HG03378 (cell line): ENCODE measurements at regions not wholly inside any gene's neighbourhood (a gene's known extent, or its start where the extent isn't known, plus 50 kb on each side); places are given as distances from the start of the nearest gene placed in this dataset.
"Not testable (repeated sequence)": the region's sequence is repeated elsewhere in the genome, so short reads cannot be mapped to it uniquely, and the experiment has no call there.

Source experiments
- ATAC-seq: cut with Tn5 transposase; IDR thresholded peaks from one replicate; pipeline ENCODE4 v1.9.1; 2021; ENCODE audit warnings: mild to moderate bottlenecking, moderate library complexity; ENCODE audit not compliant: unreplicated experiment

GRCh38 chr10:90227786-90228185, 526.4 kb downstream of the KIF20B start:
- no peak for ATAC-seq

- ATAC-seq = no peak
Measured at GRCh38 chr10:90229486-90229885, 528.1 kb downstream of the KIF20B start.

- not testable (repeated sequence) for ATAC-seq
Measured at GRCh38 chr10:90233805-90234204, 532.4 kb downstream of the KIF20B start.

DNA sequence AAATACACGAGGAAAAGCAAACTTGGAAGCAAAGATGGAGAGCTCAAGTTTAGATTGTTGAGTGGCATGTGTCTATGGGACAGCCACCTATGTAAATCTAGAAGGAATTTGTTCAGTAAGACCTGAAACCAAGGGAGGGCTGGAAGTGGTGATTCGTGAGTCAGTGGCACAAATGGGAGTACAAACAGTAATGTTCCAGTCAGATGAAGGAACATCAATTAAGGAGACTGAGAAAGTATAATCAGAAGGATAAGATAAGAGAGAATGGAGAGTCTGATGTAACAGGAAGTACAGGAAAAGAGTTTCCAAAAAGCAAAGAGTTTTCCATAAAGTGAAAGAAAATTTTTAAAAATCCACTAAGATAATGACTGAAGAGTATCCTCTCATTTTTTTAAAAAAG, 544.2 kb downstream of the KIF20B start:
- ATAC-seq = no peak

- not testable (repeated sequence) for ATAC-seq
Measured at GRCh38 chr10:90250784-90251183, 549.4 kb downstream of the KIF20B start.

DNA sequence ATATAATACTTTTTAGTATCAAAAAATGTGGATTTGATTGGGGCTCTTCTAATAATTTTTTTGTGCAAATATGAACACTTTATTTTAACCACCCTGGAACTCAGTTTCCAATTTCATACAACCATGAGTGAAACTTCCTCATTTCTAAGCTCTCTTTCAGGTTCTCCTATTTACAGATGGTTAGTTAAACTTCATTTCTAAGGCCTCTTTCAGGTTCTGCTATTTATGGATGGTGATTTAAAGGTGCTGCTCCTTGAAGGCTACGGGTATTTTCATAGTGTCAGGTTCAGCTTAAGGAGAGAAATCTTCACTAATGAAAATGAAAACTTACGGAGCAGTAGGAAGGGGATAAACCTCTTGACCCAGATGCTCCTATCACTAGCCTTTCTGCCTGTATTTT, 568.3 kb downstream of the KIF20B start:
- no peak for ATAC-seq

DNA sequence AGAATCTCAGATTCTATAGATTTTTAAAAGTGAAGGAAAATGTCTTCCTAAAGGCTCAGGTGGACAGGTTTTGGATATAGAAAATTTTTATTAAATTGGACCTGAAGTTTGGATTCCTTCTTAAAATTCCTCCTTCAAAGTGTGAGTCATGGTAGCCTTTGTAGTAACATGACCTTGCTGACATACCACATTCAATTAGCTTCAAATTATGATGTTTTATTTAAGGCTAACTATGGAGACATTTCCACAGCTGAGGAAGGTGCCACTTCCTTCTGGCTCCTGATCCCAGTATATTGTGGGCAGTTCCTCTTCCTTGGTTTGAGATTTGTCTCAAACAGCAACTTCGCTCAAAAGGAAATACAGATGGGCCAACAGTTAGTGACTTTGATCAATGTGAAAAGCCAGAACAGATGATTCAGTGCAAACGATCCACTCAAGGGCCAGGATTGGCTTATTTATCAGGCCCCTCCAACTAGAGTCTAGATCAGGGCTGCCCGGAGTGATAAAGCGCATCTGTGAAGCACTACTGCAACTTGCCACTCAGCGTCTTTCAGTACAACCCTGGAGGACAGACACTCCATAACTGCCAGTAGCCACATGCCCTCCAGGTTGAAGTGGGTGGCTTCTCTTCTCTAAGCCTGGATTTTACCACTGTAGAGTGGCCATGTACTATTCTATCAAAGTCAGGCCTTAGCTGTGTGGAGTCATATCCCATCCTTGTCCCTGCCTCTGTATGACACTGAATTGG, 573.5 kb downstream of the KIF20B start:
- no peak for ATAC-seq

DNA sequence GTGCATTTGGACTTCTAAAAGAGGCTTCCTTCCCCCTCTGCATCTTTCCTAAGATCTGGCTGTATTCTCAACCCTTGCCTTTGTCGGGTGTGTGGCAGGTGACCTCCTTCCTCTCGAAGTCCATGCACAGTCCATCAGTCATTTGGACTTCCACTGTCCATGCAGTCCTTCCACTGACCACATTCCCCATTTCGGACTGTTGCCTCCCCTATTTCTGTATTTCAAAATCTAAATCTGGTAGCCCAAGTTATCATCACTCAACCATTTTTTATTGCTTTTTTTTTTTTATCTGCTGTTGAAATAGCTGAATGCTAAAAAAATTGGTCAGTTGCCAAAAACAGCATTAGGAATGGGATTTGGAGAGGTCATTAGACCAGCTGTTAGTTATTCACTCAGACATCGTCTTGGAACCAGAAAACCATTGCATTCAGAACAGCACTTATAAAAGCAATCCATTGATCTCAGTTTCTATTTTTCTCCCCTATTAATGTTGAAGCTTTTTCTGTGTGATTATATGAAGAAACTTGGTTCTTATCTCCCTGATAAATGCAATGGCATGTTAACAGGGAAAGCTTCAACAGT, 575.6 kb downstream of the KIF20B start:
- ATAC-seq = no peak

- no peak for ATAC-seq
Measured at GRCh38 chr10:90286406-90286805, 571.4 kb downstream of the HTR7 start.

DNA sequence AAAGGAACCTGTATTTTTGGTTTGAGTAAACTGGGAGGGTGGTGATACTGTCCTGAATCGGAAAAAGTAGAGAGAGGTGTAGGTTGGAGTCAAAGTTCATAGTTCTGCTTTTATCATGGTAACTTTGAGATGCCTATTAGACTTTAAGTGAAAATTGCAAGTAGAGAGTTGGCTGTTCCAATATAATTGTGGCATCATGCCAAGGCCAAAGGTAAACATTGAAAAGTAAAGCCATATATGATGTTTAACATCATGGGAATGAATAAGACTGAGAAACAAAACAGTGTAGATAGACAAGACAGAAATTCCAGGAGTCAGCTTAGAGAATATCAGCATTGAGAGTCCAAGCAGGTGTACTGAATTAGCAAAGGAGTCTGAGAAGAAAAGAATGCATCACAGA, 570.9 kb downstream of the HTR7 start:
- ATAC-seq = no peak

DNA sequence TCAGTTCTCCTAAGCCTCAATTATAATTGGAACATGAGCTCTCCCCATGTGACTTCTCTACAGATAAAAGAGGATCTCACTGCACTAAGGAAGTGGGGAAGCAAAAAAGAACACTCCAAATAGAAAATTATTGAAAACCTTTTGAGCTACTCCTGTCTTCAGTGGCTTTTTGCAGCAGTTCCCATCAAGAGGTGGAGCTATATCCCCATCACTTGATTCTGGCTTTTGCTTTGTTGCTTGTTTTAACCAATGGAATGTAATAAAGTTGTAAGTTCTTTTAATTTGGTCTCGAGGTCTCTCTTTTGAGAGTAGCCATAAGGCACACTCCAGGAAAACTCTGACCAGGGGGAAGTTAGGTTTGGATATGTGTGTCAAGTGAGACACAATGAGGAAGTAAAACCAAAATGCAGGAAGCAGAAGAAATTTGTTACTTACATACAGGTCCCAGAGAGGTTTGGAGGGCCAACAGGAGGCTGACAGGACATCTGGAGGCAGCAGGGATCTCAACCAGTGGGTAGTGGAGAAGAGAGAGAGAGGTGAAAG, 569.4 kb downstream of the HTR7 start:
- ATAC-seq = no peak

- no peak for ATAC-seq
Measured at GRCh38 chr10:90289037-90289436, 568.8 kb downstream of the HTR7 start.

GRCh38 chr10:90293616-90294015, 564.2 kb downstream of the HTR7 start:
- ATAC-seq = no peak

- not testable (repeated sequence) for ATAC-seq
Measured at GRCh38 chr10:90294821-90295540, 562.9 kb downstream of the HTR7 start.

DNA sequence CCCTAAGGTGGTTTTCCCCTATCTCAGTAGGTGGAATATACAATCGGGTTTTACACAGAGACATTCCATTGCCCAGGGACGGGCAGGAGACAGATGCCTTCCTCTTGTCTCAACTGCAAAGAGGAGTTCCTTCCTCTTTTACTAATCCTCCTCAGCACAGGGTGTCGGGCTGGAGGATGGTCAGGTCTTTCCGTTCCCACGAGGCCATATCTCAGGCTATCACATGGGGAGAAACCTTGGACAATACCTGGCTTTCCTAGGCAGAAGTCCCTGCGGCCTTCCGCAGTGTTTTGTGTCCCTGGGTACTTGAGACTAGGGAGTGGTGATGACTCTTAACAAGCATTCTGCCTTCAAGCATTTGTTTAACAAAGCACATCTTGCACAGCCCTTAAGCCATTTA, 555.8 kb downstream of the HTR7 start:
- ATAC-seq = not testable (repeated sequence)

DNA sequence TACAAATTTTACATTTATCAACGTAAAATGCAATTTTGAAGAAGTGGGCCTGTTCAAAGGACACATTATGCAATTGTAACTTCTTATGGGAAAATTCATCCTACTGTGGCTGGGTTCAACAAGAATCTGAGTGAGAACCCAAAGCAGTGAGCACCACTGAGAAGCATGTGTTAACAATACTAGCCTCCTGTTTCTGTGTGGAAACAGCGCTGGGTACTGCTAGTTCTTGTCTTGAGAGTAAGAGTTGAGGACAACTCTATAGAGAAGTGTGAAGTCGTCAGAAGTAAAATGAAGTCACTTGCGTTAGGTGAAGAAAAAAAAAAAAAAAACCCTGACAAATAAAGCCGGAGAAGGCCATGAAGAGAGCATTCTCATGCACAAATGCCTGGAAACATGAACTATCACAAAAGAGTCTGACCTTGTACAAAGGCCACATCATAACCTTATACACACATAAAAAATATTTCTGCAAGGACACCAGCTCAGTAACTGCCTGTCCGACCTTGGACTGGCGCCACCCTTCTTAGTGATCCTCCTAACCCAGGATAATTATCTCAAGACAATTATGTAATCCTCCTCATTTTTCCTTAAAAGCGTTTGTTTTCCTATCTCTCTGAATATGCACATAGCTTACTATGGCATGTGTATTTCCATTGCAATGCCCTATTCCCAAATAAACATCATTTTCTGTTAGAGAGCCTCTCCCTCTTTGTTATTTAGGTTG, 554.9 kb downstream of the HTR7 start:
- ATAC-seq = no peak

GRCh38 chr10:90304533-90304932, 553.3 kb downstream of the HTR7 start:
- no peak for ATAC-seq

- no peak for ATAC-seq
Measured at GRCh38 chr10:90306187-90306586, 551.7 kb downstream of the HTR7 start.

DNA sequence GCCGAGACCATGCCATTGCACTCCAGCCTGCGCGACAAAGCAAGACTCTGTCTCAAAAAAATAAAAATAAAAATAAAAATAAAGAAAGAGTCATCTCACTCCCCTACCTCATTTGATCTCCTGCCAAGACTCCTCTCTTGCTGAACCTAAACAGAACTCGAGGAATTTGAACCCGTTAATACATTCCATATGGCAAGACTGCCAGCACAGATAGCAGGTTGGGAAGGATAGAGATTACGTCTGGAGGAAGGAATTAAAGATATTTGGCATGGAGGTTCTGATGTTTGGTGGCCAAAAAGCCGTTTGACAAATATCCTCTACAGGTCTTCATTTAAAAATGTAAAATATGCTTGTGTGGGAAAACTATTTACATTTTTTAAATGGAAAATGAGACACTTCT, 549.6 kb downstream of the HTR7 start:
- ATAC-seq = no peak

DNA sequence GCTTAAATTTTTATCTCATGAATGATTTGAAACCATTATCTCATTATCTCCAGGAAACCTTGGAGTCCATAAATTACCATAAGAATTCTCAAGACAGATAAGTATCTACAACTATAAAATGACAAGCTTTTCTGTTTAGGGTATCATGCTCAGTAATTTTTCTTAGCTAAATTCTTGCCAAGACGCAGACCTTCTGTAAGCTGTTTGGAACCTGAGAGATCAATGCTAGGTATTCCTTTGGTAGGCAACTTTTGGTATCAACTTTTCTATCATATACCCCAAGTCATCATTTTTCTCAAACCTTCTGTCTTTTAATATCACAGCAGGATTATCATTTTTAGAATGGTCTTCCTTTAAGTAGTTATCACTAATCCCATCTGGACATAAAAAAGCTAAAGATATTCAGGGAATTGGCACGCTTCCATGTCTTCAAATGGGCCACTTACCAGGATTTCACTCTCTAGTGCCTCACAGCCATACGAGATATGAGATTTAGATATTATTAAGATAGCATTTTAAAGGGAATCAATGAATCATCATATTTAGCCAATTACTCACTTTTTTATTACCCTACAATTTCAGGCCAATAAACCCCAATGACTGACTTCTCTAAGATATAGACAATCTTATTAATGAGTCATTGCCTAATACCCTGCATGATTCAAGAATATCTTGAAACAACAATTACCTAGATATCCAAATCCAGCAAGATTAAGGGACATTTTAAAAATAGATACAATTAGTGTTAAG, 544.1 kb downstream of the HTR7 start:
- no peak for ATAC-seq
